HG03558 (cell line): ENCODE measurements at regions not wholly inside any gene's neighbourhood (a gene's known extent, or its start where the extent isn't known, plus 50 kb on each side); places are given as distances from the start of the nearest gene placed in this dataset.
"Not testable (repeated sequence)": the region's sequence is repeated elsewhere in the genome, so short reads cannot be mapped to it uniquely, and the experiment has no call there.

Experiments
- ATAC-seq: cut with Tn5 transposase; IDR thresholded peaks from one replicate; pipeline ENCODE4 v1.9.1; 2021; ENCODE audit warnings: moderate number of reproducible peaks; ENCODE audit not compliant: unreplicated experiment; ENCODE audit errors: extremely low read depth

DNA sequence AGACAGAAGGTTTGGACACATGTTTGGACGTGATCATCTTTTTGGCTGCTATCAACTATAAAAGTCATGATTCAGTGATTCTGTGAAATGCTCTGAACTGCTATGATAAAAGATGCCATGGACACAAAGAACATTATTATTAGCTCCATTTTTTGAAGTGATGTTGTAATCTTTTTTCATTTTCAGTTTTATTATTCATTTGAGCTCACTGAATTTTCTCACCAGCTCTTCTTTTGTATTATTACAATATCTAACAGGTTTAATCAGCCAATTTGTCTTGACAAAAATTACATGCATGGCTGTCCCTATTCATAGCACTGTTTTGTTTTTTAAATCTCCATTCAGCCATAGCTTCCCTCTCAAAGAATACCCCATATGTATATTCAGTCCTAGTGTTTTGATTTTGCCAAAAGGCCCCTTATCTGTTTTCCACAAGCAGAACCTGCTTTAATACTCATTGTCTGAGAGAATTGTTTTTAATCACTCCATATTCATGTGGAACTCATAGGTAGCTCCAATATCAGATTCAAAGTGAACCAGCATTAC is 314.0 kb upstream of the FAM98A start:
- no peak for ATAC-seq

DNA sequence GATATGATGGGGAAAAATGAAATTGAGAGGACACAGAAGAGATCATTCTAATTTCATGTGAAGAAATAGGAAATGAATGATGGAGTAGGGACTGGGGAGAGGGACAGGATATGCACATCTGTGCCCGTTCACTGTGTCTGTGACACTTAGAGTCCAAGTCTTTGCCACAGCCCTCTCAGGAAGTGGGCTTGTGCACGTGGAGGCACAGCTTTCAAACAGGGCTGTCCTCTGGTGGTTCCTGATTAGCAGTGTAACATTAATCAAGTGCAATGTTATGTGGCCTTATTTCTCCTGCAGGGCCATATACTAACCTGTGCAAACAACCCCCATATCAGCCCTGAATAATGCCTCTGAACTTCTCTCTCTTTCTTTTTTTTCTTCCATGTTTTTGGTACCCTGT is 312.2 kb upstream of the FAM98A start:
- ATAC-seq = no peak

DNA sequence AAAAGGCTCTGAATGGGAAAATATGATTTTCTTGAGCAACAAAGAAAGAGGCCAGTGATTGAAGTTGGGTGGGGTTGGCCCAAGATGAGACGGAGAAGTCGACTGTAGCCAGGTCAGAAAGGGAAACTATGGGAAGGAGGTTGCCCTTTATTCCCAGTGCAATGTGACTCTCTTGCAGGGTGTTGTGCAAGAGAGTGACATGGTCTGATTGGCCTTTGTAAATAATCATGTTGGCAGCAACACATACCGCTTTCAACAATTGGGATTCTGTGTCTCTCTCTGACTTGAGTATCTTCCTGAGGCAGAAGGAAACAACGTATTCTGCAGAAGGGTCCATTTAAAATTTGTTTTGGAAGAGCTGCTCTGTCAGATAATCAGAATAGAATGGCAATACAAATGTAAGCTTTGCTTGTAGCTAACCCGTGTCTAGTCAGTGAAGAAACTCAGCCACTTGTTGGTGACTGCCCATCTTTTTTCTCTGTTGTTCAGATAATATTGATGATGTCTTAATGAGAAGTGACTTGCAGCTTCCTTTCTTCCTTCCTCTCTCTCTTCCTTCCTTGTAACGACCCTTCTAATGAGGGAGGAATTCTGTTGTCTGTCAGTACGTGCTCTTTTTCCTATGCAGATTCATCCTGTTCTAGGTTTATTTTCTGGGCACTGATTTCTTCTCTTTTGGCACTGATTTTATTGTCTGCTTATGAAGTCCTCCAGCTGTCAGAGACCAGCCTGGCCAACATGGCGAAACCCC is 311.0 kb upstream of the FAM98A start:
- ATAC-seq = no peak

DNA sequence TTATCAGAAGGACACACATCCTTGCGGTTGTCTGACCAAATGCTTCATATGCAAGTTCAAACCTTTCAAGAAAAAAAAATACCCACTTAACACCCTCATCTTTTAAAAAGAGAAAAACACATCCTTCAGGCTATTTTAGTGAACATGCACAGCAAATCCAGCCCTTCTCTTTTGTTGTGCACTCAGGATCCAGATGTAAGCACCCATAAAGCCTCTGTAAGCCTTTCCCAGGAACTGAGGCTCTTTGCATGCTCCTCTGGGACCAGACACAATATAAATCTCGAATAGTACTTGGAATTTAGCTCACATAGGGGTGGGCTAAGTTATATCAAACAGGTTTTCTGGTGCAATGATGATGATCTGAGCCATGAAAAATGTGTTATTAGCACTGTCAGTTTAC is 308.8 kb upstream of the FAM98A start:
- ATAC-seq = no peak

DNA sequence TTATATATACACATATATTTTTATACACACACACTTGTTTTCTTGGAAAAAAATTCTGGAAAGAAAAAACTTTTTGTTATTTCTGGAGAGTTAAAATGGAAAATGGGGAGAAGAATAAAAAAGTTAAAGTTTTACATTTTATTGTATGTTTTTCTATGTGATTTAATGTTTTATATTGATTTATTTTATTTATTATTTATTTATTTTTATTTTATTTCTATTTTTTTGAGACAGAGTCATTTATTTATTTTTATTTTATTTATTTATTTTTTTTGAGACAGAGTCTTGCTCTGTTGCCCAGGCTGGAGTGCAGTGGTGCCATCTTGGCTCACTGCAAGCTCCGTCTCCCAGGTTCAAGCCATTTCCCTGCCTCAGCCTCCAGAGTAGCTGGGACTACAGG is 307.0 kb upstream of the FAM98A start:
- ATAC-seq = not testable (repeated sequence)

DNA sequence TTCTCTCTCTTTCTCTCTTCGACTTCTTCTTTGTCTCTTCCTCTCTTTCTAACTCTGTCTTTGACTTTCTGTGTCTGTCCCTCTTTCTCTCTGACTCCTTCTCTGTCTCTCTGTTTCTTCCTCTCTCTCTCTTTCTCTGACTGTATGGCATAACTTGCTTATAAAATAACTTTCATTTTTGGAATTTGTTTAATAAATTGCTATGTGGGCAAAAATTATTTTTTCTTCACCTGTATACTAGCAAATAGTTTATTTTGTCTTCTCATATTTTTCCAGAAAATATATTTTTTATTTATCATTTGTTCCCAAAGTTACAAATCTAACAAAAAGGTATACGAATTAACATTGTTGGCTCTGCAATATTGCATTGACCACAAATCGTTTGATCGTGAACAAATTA is 305.7 kb upstream of the FAM98A start:
- ATAC-seq = no peak

DNA sequence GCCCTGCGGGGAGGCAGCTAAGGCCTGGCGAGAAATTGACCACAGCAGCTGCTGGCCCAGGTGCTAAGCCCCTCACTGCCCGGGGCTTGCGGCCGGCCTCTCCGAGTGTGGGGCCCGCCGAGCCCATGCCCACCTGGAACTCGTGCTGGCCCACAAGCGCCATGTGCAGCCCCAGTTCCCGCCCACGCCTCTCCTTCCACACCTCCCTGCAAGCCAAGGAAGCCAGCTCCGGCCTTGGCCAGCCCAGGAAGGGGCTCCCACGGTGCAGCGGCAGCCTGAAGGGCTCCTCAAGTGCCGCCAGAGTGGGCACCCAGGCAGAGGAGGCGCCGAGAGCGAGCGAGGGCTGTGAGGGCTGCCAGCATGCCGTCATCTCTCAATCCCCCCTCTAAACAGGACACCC is 304.6 kb upstream of the FAM98A start:
- no peak for ATAC-seq

DNA sequence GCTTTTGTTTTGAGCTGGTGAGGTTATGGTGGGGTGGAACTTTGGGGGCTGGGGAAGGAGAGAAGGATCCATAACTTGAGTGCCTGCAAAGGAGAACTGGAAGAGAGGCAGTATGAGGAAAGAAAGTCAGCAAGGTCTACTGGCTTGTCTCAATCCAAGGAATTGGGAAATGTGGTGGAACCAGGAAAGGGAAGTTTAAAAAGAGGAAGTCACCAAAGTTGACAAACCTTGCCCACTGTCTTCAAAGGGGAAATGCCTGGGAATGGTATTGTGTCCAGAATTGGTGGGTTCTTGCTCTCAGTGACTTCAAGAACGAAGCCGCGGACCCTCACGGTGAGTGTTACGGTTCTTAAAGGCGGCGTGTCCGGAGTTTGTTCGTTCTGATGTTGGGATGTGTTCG is 304.1 kb upstream of the FAM98A start:
- no peak for ATAC-seq

DNA sequence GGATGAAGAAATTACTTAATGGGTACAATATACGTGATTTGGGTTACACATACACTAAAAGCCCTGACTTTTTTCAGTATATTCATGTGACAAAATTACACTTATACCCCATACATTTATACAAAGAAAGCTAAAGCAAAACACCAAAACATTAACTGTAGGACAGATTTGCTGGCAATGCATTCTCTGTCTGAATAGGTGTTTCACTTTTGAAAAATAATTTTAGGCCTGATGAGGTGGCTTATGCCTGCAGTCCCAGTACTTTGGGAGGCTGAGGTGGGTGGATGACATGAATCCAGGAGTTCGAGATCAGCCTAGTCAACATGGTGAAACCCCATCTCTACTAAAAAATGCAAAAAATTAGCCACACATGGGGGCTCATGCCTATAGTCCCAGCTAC is 301.5 kb upstream of the FAM98A start:
- no peak for ATAC-seq

DNA sequence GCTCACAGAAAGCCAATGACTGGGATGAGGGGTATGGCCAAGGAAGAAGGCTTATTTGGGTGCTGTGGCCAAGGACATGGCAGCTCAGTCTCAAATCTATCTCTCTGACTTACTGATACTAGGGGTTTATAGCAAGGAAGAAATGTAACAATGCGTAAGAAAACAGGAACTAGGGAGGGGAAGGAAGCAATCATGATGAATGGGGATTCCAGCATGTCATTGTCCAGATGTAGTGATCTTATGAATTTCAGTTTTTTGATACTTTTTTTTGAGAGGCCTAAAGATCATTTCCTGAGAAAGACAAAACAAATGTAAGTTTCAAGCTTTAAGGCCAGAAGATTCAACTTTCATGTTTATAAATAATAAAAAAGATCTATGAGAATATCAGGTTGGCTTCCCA is 298.6 kb upstream of the FAM98A start:
- no peak for ATAC-seq

DNA sequence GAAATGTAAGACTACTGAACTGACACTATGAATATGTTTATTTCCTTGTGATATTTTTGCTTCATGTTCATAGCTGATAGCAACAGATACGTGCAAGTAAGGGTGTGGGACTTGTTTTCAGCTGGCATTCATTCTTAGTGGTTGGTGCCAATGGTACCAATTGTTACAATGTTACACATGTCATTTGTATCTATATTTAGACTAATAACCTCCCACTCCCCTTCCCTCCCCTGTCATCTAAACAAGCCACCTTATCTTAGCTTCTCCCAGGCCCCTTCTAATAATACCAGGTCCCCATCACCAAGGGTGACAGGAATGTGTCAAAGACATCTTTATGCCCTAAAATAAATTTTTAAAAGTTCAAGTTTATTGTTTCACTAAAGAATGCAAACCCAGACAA is 294.7 kb upstream of the FAM98A start:
- ATAC-seq = no peak

DNA sequence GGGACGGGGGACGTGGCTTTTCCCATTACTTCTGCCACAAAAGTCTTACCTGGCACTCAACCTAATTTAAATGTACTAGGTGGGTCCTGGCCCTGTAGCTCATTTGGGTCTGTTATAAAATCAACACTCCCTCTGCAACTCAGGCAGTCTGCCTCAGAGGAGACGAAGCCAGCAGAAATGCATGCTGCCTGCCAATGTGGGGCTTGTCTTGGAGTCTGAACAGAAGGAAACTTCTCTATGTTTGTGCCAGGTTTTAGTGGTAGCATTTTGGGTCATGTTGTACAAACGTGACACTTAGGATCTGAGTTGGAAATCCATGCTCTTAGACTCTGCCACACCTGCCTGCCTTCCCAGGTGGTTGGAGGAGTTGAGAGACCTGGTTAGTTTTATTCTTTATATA is 292.5 kb upstream of the FAM98A start:
- no peak for ATAC-seq

DNA sequence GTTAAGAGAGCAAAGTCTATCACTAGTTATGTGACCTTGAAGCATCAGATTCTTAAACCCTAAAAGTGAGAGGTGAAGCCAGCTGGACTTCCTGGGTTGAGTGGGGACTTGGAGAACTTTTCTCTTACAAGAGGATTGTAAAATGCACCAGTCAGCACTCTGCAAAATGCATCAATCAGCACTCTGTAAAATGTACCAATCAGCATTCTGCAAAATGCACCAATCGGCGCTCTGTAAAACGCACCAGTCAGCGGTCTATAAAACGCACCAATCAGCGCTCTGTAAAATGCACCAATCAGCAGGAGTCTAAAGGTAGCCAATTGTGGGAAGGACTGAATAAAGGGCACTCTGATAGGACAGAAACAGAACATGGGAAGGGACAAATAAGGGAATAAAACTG is 291.6 kb upstream of the FAM98A start:
- no peak for ATAC-seq

DNA sequence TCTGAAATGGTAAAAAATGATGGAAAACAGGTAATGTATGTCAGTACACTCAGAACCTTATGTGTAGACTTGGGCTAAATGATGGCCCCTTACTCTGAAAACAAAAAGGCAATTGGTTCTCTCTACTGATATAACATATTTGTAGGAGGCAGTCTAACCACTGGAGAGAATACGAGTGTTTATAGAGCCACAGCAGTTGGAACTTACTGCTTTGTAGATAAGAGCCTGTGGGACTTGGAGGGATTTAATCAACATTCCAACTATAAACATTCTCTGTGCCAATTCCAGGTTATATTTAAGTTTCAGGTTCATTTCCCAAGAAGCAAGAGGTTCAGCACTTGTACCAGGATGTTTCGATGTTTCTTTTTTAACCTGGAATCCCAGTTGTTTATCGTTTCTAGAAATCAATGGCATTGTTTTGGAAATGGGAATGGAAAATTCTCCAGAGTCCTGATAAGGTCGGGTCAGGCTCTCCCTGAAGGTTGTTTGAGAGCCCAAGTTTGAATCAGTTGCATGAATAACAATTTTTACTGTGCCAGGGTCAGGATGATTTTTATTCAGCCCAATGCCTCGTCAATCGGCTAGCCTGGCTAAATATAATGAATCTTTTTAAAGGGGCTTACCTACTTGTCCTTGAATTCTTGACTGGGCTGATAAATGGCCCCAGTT is 278.4 kb upstream of the FAM98A start:
- ATAC-seq = no peak

DNA sequence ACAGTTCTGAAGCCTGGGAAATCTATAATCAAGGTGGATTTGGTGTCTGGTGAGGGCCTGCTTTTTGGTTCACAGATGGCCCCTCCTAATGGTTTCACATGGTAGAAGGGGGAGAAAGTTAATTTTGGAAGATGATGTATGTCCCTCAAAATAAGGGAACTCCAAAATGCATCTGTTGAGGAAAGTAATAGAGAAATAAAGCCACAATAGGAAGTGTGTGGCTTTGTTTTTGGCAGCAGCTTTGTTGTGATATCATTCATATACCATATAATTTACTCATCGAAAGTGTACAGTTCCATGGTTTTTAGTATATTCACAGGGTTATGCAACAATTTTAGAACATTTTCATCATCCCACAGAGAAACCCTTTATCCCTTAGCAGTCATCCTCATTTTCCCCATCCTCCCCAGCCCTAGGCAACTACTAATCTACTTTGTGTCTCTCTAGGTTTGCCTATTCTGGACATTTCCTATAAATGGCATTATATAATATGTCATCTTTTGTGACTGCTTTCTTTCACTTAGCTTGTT is 274.0 kb upstream of the FAM98A start:
- no peak for ATAC-seq

DNA sequence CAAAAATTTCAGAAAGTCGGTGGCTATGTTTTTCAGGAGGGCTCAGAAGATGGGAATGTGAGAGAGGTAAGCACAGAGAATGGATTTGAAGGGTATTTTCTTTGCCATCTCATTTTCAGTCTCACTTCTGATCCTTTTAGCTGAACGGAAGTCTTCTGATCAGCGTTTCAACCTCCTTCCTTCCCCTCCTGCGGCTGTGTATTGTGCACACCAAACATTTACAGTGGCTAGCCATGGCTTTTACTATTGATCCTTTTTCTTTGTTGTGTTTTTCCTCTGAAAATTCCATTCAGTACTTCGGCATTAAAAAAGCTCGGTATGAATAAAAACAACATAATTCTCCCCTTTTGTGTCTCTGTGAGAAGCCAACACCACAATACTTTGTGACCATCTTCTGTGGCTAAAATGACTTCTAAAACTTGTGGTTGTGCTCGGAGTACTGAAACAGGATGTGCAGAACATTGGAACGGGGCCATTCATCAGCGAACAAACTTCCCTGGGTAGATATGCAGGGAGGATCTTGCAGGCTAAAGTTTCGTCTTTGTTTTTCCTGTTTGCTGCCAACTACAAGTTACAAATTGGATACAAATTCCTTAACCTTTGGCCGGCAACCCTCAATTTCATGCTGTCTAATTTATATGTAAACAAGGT is 260.8 kb upstream of the FAM98A start:
- no peak for ATAC-seq

DNA sequence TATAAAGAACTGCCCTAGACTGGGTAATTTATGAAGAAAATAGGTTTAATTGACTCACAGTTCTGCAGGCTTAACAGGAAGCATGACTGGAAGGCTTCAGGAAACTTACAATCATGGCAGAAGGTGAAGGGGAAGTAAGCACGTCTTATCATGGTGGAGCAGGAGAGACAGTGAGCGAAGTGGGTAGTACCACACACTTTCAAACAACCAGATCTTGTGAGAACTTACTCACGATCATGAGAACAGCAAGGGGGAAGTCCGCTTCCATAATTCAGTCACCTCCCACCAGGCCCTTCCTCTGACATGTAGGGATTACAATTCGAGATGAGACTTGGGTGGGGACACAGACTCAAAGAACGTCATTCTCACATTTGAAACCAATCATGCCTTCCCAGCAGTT is 260.1 kb upstream of the FAM98A start:
- ATAC-seq = no peak

DNA sequence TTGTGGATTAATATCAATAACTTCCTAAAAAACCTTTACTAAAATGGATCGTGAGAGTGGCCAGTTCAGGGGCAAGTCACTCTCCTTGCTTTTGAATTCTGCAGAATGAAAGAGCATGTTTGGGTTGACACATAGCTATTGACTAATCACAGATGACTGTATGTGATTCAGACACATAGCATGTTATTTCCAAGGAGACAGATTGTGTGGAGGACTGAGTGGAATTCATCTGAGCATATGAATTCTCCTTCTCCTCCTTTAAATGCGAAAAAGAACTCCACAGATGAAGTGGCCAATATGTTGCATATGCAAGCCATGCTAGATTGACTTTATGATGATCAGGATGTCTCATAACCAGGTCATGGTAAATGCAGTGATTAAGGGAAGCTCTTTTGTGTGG is 249.4 kb upstream of the FAM98A start:
- ATAC-seq = no peak

DNA sequence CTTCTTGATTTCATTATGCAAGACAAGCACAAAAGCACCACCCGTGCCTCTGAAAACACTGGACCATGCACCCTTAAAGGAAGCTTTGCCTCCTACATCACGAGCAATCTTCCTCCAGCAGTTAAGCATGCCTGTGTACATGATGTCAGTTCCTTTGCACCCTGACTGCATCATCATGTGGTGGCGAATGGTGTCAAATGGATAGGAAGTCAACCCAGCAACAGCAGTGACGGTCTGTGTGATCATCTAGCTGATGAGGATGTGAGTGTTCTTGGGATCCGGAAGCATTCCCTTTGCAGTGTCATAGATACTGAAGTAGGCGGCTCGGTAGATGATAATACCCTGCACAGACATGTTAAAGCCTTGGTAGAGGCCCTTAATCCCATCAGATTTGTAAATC is 240.7 kb upstream of the FAM98A start:
- no peak for ATAC-seq

DNA sequence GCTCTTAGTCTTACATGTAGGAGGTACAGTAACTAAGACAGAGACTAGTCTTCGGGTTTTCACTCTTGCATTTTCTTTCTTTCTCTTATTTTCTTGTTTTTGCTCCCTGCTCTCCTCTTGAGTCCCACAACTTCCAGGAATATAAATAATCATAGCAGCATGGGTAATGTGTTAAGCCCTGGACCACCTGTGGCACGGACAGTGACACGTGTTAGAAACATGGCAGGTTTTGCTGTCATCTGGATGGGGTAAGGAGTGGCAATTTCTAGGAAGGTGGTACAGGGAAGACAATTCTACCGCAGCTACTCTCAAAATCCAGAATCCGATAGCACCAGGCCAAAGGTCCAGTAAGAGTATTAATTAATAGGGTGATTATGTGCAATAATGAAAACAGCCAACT is 237.5 kb upstream of the FAM98A start:
- no peak for ATAC-seq

DNA sequence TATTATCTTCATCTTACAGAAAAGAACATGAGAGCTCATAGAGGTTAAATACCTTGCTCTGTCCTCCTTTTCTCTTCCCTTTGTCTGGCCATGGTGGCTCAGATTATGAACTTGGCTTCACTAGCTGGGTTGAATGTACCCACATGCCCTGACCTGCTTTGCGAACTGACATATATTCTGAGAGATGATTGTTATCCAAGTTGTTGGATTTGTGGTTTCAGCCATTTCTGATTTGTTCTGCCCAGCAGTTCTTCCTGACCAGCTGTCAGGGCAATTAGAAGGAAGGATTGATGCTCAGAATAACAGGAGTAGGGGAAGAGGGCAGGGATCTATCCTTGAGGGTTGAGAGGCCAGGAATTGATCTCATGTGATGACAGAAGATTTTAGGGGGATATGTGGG is 236.8 kb upstream of the FAM98A start:
- no peak for ATAC-seq
